Liver (tissue), 8 donors: ENCODE measurements at regions not wholly inside any gene's neighbourhood (a gene's known extent, or its start where the extent isn't known, plus 50 kb on each side); places are given as distances from the start of the nearest gene placed in this dataset.

Experiments used
- DNase-seq: peaks from one replicate; pipeline ENCODE4 v3.0.0-alpha.2; 2017; ENCODE audit warnings: low spot score
- H3K27ac ChIP-seq, 2 donors: one replicate each; pipeline ENCODE4 v1.7.0; 2013; ENCODE audit warnings: inconsistent platforms in 2 of 2, low read length in 2 of 2, control low read depth in 1 of 2, low read depth in 1 of 2, mild to moderate bottlenecking in 1 of 2
- H3K27me3 ChIP-seq, 4 donors: one replicate each; pipeline versions ENCODE4 v1.6.1 to v1.7.0; 2013; ENCODE audit warnings: low read length in 3 of 4, inconsistent platforms in 1 of 4, mild to moderate bottlenecking in 1 of 4, moderate library complexity in 1 of 4; ENCODE audit not compliant: control insufficient read depth in 4 of 4, insufficient read depth in 4 of 4
- H3K36me3 ChIP-seq, 4 donors: one replicate each; pipeline versions ENCODE4 v1.6.1 to v1.7.0; 2013; ENCODE audit warnings: low read length in 3 of 4, mild to moderate bottlenecking in 3 of 4, low read depth in 1 of 4, moderate library complexity in 1 of 4; ENCODE audit not compliant: control insufficient read depth in 4 of 4, insufficient read depth in 3 of 4
- H3K4me1 ChIP-seq, 4 donors: one replicate each; pipeline versions ENCODE4 v1.6.1 to v1.7.0; 2013; ENCODE audit warnings: low read length in 3 of 4, mild to moderate bottlenecking in 3 of 4, moderate library complexity in 1 of 4; ENCODE audit not compliant: control insufficient read depth in 4 of 4, insufficient read depth in 4 of 4
- H3K4me3 ChIP-seq, 3 donors: one replicate each; pipeline versions ENCODE4 v1.6.1 to v1.7.0; 2013; ENCODE audit warnings: low read length in 3 of 3, control low read depth in 1 of 3, low read depth in 1 of 3, mild to moderate bottlenecking in 1 of 3
- H3K9ac ChIP-seq, 2 donors: one replicate each; pipeline ENCODE4 v1.7.0; 2013; ENCODE audit warnings: low read length in 2 of 2, mild to moderate bottlenecking in 2 of 2, moderate library complexity in 2 of 2, control low read depth in 1 of 2, low read depth in 1 of 2
- H3K9me3 ChIP-seq, 4 donors: one replicate each; pipeline versions ENCODE4 v1.6.1 to v1.7.0; 2013; ENCODE audit warnings: low read length in 3 of 4; ENCODE audit not compliant: control insufficient read depth in 4 of 4
- ATF3 ChIP-seq: IDR thresholded peaks from 2 replicates; pipeline ENCODE4 v1.6.1; 2016; ENCODE audit warnings: antibody characterized with exemption
- CTCF ChIP-seq: fragments of 150-350 bp; IDR thresholded peaks from 2 replicates; pipeline ENCODE4 v1.5.1; 2017; ENCODE audit warnings: improper control_type of control experiment, low read depth, low read length; ENCODE audit not compliant: missing input control
- EGR1 ChIP-seq, 2 donors: IDR thresholded peaks; 2 replicates each; pipeline ENCODE4 v1.6.1; 2016 to 2018; ENCODE audit warnings: antibody characterized with exemption in 2 of 2, low read depth in 2 of 2
- FOXA1 ChIP-seq: IDR thresholded peaks from 2 replicates; pipeline ENCODE4 v1.6.1; 2016; ENCODE audit warnings: antibody characterized with exemption
- FOXA2 ChIP-seq: IDR thresholded peaks from 2 replicates; pipeline ENCODE4 v1.6.1; 2016; ENCODE audit warnings: antibody characterized with exemption
- GABPA ChIP-seq, 2 donors: IDR thresholded peaks in 1 of 2; conservative IDR thresholded peaks in 1 of 2; 2 replicates each; pipeline ENCODE4 v1.6.1; 2016; ENCODE audit warnings: antibody characterized with exemption in 2 of 2, mild to moderate bottlenecking in 1 of 2, moderate library complexity in 1 of 2
- HNF4G ChIP-seq: IDR thresholded peaks from 2 replicates; pipeline ENCODE4 v1.6.1; 2016; ENCODE audit warnings: antibody characterized with exemption
- JUND ChIP-seq, 2 donors: IDR thresholded peaks; 2 replicates each; pipeline ENCODE4 v1.6.1; 2016; ENCODE audit warnings: antibody characterized with exemption in 2 of 2
- MAX ChIP-seq: IDR thresholded peaks from 2 replicates; pipeline ENCODE4 v1.6.1; 2016; ENCODE audit warnings: antibody characterized with exemption
- NR2F2 ChIP-seq: IDR thresholded peaks from 2 replicates; pipeline ENCODE4 v1.6.1; 2016; ENCODE audit warnings: antibody characterized with exemption
- RAD21 ChIP-seq, 2 donors: IDR thresholded peaks; 2 replicates each; pipeline ENCODE4 v1.6.1; 2016; ENCODE audit warnings: antibody characterized with exemption in 2 of 2, mild to moderate bottlenecking in 2 of 2
- REST ChIP-seq: IDR thresholded peaks from 2 replicates; pipeline ENCODE4 v1.6.1; 2016; ENCODE audit warnings: antibody characterized with exemption, mild to moderate bottlenecking
- RXRA ChIP-seq, 2 donors: IDR thresholded peaks; 2 replicates each; pipeline ENCODE4 v1.6.1; 2017 to 2018; ENCODE audit warnings: antibody characterized with exemption in 2 of 2, mild to moderate bottlenecking in 1 of 2
- TAF1 ChIP-seq: conservative IDR thresholded peaks from 2 replicates; pipeline ENCODE4 v1.6.1; 2016; ENCODE audit warnings: antibody characterized with exemption, mild to moderate bottlenecking
- YY1 ChIP-seq: IDR thresholded peaks from 2 replicates; pipeline ENCODE4 v1.6.1; 2016; ENCODE audit warnings: antibody characterized with exemption, mild to moderate bottlenecking
- ZBTB33 ChIP-seq: IDR thresholded peaks from 2 replicates; pipeline ENCODE4 v1.6.1; 2016; ENCODE audit warnings: antibody characterized with exemption
- WGBS: extraction: QIAGEN DNeasy Blood & Tissue Kit; methylation state at CpG from one replicate; pipeline ENCODE4 v1.1.7; 2013; 5-methylcytosine and 5-hydroxymethylcytosine counted together
- donor health status: healthy.
- donor health status: healthy.
- donor health status: healthy.
- donor health status: healthy.
- donor health status: healthy.

- TF ChIP-seq REST (no peak), FOXA1 (no peak), ATF3 (no peak)
Observed at GRCh38 chr5:73378765-73379164, 69.8 kb downstream of the FOXD1 start (continued).

GRCh38 chr5:73378070-73378469 is 70.5 kb downstream of the FOXD1 start:
- Histone ChIP-seq H3K4me3 (no peak overlapping the region), H3K27me3 (peaks cover 12 to 31% (median 18%) of the 10 kb centered on the region in 4 donors)
- 28% methylated on average over 5 of the region's 5 CpGs for WGBS

More at GRCh38 chr5:73378070-73378469, 70.5 kb downstream of the FOXD1 start:
- TF ChIP-seq CTCF (no peak), RXRA (IDR thresholded peaks at IDR 0.05) (no peak), FOXA2 (no peak), EGR1 (IDR thresholded peaks at IDR 0.05; ENCODE audit: low read depth in 2 of 2) (no peak), YY1 (no peak), REST (no peak), MAX (no peak), ZBTB33 (no peak), NR2F2 (no peak), JUND (IDR thresholded peaks at IDR 0.05) (no peak), ATF3 (no peak), RAD21 (IDR thresholded peaks at IDR 0.05) (no peak), GABPA (IDR thresholded peaks at IDR 0.05 in 1 of 2, conservative IDR thresholded peaks at IDR 0.05 in 1 of 2) (no peak), TAF1 (no peak), HNF4G (no peak)
- Histone ChIP-seq H3K9ac (no peak overlapping the region), H3K9me3 (peaks cover 5 to 16% (median 6%) of the 10 kb centered on the region in 4 donors), H3K27ac (no peak overlapping the region), H3K4me1 (peaks cover 0 to 8% (median 4%) of the 10 kb centered on the region in 4 donors), H3K36me3 (no peaks in the 10 kb centered on the region)
- no peak for DNase-seq
